ENCODE measurements at regions not wholly inside any gene's neighbourhood (a gene's known extent, or its start where the extent isn't known, plus 50 kb on each side); places are given as distances from the start of the nearest gene placed in this dataset.

DNA sequence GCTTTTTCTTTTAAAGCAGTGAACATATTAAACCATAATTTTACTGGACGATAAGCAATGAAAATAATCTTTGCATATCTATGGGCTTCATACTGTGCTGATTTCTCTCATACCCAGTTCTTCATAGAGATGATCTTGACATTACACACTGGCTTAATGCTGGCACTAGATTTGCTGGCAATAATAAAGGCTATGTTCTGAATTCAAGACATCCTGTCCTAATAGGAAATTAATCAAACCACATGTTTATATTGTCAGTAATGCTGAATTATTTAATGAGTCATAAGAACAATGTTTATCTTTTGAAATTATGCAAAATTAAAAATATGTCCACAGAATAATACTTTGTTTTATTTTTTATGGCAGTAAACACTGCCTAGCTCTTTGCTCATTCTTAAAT, 643.2 kb downstream of the OTOL1 start:
- no peak for DNase-seq

DNA sequence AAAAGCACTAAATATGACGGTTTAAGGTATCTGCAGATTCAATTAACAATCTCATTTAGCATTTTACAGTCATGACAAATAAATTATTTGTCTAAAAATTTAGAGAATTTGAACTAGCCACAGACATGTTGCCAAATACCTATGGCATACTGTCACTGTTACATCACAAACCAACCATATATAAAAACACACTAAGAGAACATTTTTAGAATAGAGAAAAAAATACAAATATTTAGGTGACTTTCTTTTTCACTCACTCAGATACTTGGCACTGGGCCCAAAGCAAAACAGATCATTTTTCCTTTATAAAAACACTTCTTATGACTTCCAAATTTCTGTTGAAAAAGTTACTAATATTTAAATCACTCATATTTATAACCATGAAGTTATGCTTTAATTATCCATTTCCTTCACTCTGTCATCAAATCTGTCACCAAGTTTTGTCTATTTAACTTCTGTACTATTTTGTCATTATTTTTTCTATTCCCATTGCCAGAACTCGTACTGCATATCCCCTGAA, 644.7 kb downstream of the OTOL1 start:
- no peak for DNase-seq

DNA sequence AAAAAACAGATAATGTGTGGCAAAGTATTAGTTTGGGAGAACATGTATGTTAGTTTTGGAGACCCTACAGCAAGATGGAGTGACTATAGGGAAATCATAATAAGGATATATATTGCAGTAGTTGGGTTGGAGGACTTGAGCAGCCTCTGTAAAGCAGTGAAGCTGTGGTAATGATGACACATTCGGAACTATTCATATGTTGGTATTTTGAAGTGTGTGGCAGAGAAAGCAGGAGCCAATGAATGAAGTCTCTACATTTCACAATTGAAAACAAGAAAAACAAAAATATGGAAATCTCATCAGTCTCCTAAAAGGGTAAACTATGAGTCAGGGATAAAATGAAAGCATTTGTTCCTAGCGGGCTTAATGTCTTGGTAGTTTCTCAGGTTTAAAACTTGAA, 645.9 kb downstream of the OTOL1 start:
- no peak for DNase-seq

DNA sequence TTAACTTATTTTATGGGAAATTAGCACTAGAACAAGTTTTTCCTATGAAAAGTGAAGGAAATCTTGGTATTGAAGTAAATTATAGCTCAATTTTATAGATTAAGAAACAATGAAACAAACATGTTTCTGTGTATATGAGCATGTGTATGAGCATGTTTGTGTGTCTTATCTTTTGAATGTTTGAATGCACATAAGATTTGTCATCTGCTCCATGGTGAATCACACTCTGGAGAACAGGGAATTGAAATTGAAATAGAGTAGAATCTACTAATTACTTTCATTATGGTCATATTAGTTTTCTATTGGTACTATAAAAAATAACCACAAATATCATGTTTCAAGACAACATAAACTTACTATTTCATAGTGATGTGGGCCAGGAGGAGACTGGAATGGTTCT, 646.6 kb downstream of the OTOL1 start:
- DNase-seq, result no peak

DNA sequence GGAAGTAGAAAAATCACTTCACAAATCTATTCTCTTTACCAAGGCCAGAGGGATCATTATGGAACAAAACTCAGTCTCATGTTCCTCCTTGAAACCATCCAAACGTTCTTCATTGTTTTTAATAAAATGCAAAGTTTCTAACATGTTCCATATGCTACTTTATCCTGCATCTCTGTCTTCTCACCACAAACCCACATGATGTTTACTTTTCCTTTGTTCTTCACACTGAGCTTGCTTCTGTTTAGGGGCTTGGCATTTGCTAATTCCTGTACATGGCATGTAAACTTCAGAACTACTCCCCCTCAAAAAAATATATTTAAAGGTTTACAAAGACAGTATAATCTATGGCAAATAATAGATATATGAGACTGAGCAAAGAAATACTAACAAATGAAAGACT, 651.4 kb downstream of the OTOL1 start:
- no peak for DNase-seq

DNA sequence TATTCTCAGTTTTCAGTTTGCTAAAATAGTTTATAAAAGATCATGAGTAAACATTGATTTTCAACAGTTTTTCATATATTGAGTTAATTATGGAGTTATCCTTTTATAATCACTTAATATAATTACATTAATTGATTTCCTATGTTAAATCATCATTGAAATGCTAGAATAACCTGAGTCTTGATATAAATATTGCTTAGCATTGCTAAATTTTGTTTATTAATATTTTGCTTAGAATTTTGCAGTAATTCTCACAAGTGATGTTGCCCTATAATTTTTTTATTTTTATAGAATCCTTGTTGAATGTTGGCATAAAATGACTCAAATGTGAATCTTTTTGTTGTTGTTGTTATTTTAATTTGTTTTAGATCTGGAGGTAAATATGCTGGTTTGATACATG, 654.2 kb downstream of the OTOL1 start:
- DNase-seq, result no peak

DNA sequence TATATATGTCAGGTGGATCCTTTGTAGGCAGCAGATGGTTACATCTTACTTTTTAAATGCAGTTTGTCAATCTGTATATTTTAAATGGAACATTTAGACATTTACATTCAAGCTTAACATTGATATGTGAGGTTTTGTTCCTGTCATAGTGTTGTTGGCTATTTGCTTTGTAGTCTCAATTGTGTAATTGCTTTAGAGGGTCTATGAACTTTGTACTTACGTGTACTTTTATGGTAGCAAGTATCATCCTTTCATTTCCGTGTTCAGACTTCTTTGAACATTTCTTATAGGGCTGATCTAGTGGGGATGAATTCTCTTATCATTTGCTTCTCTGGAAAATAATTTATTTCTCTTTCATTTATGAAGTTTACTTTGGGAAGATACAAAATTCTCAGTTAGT, 656.0 kb downstream of the OTOL1 start:
- DNase-seq, result no peak

DNA sequence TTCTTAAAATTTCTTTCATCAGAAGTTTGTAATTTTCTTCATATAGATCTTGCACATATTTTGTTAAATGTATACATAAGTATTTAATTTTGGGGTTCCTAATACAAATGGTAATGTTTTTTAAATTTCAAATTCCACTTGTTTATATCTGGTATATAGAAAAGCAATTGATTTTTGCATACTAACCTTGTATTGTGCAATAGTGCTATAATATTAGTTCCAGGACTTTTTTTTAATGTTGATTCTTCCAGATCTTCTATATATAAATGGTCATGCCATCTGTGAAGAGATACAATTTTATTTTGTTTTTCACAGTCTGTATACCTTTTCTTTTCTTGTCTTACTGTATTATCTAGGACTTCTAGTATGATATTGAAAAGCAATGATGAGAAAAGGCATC, 665.0 kb downstream of the OTOL1 start:
- no peak for DNase-seq

DNA sequence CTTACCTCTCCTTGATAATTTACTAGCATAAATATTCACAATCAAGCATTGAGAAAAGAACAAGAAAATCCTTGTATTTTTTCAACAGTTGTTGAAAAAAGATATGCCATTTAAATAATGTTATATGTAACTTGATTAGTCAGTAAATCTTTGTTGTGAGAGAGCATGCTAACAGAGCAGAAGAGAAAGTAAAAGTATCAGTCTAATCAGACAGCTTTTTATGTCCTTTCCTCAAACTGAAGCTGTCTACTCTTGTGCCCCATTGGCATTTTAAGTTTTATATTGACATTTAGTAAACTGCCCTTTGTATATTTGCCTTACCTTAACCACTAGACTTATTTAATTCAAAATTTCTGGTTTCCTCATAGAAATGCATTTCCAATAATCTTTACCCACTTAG, 668.7 kb downstream of the OTOL1 start:
- no peak for DNase-seq

DNA sequence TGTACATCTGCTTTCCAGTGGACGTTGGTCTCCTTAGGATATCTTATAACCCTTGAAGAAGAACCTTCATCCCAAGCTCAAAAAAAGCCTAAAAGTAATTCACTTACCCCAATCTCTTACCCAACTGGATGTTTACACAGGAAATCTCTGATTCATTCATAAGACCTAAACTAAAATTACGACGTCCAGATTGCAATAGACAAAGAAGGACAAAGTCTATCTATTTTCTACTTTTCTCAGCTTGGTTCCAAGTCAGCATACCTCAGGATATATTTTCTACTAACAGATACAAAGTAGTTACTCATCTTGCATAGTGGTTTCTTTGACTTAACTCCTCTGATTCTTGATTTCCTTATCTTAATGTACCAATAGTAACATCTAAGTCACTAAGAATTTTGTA, 669.9 kb downstream of the OTOL1 start:
- DNase-seq, result no peak

DNA sequence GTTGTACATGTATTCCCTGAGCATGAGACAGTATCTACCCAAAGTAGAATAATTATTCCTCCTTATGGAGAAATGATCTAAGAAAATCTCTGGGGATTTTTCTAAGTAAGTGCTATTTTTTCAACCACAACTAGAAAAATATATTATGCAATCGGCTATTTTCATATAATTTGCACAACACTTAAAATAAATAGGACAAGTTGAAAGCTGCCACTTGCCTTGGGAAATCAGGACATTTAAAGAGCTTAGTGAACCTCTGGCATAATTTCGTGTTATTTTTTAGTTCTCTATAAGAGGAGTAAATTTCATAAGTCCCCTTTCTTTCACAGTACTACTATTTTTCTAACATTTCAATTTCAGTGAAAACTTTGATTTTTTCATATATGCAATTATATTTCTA, 672.1 kb downstream of the OTOL1 start:
- no peak for DNase-seq

DNA sequence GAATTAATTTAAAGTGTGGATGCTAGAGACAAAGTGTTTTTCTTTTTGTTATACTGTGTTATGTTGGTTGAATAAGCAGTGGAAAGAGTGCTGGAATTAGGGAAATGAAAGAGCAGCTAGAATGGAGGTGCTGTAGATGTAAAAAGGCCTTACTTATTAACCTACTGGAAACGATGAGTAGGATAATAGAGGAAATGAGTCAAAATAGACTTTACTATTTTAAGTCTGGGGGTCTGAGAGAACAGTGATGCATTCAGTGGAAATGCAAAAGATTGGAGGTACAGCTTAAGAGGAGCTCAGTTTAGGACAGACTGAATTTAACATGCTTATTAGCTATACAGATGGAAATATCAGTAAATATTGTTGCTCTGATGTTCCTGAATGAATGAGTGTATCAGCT, 674.0 kb downstream of the OTOL1 start:
- no peak for DNase-seq

DNA sequence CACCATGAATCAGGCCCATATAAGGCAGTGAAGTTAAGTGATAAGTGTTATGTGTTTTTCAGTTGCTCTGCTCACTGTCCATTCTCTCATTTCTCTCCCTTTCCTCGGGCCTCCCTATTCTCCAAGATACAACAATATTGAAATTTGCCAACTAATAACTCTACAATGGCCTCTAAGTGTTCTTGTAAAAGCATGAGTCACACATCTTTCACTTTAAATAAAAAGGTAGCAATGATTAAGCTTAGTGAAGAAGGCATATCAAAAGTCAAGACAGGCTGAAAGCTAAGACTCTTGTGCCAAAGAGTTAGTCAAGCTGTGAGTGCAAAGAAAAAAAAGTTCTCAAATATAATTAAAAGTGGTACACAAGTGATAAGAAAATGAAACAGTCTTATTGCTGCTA, 675.4 kb downstream of the OTOL1 start:
- no peak for DNase-seq

DNA sequence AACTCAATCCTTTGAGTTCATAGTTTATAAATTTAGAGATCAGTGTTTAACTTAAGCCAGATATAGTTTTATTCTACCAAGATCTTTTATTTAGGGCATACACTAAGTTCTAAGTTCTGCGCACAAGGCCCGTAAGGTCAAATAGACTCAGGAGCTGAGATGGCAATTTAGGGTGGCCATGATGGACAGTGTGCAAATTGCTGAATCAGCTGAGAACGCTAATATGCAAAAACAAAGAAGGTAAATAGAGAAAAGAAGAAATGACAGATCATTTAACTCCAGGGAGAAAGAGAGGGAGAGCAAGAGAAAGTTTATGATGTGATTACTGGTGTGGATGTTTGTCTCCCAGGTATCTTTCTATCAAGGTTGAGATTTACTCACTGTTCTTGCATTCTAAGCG, 678.5 kb downstream of the OTOL1 start:
- DNase-seq, result no peak

DNA sequence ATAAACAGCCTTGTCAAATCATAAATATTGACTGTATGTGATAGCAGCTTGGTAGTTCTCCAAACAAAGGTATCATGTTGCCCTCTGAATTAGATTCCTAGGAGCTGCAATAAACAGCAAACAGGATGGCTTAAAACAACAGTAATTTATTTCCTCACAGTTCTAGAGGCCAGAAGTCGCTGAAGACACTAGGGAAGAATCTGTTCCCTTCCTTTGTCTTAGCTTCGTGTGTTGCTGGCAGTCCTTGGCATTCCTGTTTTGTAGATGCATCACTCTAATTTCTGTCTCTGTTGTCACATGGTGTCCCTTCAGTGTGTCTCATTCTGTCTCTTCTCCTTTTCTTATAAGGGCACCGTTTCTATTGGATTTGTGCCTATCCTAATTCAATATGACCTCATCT, 679.3 kb downstream of the OTOL1 start:
- DNase-seq, result no peak

DNA sequence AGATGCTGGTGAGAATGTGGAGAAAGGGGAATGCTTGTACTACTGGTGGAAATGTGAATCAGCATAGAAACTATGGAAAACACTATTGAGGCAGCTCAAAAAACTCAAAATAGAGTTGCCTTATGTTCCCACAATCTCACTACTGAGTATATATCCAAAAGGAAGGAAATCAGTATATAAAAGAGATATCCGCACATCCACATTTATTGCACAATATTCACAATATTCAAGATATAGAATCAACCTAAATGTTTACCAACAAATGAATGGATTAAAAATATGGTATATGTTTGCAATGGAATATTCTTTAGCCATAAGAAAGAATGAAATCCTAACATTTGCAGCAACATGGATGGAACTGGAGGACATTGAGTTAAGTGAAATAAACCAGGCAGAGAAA, 686.8 kb downstream of the OTOL1 start:
- no peak for DNase-seq

DNA sequence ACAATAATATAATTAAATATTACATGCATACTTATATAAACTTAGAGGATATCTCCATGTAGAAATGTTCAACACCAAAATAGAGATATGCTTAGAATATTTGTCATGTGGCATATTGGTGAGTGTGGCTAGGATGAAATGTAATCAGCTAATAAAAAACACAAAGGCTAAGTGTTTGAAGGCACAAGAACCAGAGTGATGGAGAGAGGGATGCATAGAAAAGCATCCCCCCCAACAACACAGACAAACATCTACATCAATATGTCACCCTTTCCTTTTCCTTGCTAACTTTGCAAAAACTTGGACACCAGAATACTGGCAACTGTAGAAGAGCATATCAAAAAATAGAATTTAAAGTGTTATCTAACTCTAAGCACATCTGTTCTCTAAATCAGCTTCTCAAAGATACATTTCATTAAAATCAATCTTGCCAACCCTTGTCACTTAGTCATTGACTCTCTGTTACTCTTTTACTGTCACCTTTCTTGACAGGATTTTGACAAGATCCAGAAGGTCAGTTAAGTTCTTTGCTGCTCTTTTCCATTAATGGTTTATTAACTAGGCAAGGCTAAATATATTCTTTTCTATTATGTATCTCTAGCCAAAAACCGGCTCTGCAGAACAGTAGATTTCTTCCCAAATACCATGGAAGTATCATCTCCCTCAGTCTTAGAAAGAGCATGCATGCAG, 695.9 kb downstream of the OTOL1 start:
- DNase-seq, result no peak

DNA sequence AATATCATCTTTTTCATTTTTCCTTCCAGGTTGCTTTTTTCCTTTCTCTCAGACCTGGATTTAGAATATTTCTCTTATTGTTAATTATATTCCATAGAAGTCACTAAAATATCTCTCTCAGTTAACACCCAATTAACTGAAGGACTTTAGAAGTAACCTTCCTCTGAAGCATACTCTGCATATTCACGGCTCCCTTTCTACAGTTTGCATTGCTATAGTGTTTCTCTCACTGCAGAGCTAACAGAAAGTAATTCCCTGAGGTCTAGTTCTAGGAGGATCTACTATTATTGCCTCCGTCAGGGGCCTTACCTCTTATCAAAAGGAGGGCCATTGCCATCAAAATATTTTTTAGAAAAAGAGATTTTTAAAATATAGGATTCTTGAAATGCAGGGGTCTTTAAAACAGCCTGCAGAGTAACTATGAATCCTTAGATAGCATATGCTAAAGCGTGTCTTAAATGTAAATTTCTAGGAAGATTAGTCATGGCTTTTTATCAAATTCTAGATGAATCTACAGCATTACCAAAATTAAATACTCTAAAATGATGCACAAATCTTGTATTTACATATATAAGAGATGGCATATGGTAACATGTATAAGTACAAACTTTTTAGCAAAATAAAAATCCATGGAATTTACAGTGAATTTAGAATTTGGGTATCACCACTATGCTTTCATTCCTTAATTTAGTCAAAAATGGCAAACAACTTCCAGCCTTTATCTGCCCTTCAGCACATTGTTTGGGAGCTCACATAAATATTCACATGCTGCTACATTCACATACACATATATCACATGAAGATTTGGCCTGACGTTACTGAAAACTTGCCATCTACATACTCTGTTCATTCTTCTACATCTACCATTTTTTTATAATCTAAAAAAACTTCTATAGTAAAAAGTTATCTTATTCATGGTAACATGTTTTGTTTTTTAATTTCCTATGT, 696.8 kb downstream of the OTOL1 start:
- no peak for DNase-seq

DNA sequence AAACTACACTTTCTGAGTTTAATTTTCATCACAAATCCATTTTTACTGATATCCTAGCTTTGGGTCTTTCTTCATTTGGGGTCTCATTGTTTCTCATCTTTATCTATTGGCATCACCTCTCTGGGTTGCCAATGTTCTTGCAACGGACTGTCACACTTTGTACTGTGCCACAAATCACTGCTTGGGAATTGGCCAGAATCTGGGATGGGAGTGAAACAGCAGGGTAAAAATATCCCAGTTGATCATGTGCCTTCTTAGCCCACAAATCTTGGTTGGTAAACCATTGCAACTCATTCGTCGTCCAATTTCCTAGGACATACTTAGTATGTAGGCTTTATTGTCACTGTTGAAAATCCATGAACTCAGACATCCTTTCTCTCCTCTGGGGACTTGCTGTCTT, 698.5 kb downstream of the OTOL1 start:
- DNase-seq, result no peak

DNA sequence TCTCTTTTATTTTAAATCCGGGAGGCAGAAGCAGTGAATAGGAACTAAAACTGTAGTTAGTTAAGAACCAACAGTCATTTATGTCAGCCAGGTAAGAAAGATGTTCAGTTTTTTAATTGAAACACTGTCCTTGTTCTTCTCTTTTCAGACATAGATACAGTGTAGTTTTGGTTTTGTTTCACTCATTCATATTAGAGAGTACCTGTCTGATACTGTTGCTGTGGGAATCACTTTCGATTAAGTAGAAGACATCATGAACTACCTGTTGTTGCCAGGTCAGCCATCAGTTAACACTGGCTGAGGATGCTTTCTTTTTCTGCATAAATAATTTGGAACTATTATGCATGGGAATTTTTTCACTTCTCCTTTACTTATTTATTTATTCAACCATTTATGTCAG, 700.4 kb downstream of the OTOL1 start:
- no peak for DNase-seq

DNA sequence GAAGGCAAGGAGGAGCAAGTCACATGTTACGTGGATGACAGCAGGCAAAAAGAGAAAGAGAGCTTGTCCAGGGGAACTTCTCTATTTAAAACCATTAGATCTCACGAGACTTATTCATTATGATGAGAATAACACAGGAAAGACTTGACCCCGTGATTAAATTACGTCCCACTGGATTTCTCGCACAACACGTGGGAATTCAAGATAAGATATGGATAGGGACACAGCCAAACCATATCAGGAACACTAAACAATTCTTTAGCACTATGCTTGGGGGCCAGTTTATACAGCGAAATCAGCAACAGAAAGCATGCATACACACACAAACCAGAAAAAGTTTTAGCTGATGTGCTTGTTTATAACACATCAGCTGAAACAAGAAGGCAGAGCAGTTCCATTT, 704.2 kb downstream of the OTOL1 start:
- no peak for DNase-seq

DNA sequence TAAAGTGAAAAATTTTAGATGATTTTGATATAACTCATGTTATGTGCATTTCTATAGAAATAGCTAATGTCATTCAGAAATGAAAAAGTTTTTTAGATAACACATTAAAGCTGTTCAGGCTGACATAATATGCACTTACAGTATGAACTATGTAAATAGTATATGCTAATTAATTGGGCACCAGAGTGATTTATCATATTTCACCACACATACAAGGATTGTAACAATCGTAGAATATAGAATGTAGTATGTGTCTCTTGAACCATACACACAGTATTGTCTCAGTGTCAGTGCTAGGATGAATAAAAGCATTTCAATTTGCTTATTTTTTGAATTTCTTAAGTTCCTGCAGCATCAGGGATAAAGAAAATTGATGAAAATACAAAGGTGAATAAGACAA, 710.0 kb downstream of the OTOL1 start:
- no peak for DNase-seq

DNA sequence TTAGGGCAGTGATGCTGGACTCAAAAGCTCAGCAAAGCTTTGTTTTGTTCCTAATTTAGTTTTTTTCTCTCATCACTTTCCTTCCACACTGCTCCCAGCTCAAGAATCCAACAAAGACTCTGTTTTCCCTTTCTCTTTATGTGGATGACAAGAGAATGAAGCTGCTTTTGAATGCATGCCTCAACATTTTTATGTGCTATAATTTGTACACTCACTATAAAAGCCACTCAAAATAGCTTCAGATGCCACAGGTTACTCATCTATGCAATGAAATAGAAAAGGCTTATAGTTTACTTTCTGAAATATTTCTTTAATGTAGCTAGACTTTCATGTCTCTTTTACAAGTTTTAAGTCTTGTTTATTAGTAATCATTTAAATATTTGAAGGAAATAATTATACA, 714.9 kb downstream of the OTOL1 start:
- no peak for DNase-seq

DNA sequence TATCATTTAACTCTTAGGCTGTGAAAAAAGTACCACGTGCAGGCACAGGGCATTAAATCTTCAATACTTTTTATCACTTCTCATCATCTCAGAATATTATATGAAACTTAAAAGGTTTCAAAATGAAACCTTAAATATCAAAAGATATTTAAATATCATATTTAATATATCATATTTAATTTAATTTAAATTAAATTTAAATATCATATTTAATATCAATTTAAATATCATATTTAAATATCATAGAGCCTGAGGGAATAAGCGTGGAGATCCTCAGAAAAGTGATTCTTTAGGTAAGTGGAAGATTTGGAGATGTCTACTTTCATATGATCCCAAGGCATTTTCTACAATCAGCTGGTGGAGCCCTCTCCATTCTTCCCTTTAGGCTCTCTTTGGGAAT, 716.6 kb downstream of the OTOL1 start:
- DNase-seq, result no peak

Data from NCI-H345 (cell line).